ENCODE measurements at regions not wholly inside any gene's neighbourhood (a gene's known extent, or its start where the extent isn't known, plus 50 kb on each side); places are given as distances from the start of the nearest gene placed in this dataset.

DNA sequence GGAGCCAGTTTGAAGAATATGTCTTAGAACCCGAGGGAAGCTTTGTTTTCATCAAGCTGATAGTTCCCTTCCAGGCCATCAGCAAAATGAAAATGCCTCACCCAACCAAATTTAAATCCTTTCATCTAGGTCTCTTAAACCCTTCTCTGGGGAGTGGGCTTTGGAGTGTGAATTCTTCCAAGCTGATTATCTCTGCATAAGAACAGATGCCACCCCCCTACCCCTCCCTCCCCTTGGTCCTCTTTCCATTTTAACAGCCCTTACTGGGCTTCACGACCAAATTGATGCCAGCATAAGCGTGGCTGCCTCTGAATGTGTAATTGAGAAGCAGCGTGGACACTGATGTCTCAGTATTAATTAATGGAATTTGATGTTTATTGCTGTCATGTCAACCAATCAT, 509.7 kb upstream of the CLINT1 start:
- H3K4me3 ChIP-seq (ENCODE audit: low read length): no peak overlapping the region
- no peak for DNase-seq (ENCODE audit: low read depth)
- TF ChIP-seq, protein P1, sequence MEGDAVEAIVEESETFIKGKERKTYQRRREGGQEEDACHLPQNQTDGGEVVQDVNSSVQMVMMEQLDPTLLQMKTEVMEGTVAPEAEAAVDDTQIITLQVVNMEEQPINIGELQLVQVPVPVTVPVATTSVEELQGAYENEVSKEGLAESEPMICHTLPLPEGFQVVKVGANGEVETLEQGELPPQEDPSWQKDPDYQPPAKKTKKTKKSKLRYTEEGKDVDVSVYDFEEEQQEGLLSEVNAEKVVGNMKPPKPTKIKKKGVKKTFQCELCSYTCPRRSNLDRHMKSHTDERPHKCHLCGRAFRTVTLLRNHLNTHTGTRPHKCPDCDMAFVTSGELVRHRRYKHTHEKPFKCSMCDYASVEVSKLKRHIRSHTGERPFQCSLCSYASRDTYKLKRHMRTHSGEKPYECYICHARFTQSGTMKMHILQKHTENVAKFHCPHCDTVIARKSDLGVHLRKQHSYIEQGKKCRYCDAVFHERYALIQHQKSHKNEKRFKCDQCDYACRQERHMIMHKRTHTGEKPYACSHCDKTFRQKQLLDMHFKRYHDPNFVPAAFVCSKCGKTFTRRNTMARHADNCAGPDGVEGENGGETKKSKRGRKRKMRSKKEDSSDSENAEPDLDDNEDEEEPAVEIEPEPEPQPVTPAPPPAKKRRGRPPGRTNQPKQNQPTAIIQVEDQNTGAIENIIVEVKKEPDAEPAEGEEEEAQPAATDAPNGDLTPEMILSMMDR (conservative IDR thresholded peaks at IDR 0.05; ENCODE audit: low read depth, low read length): no peak

DNA sequence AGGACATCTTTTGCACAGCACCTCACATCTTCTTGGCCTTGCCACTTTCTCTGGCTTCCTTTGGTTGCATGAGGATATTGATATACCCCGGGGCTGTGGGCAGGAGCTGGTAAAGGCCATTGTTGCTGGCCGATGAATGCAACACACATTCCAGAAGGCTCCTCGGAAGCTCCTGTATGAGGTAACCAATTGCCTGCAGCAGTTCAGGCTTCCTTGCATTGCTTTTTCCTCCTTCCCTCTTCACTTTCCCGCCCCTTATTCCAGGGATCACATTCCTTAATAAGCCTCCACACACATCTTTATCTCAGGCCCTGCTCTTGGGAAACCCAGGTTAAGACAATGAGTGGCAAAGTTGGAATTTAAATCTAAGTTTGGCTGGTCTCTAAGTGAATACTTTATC, 505.4 kb upstream of the CLINT1 start:
- DNase-seq (ENCODE audit: low read depth): no peak
- TF ChIP-seq, protein P1 (conservative IDR thresholded peaks at IDR 0.05; ENCODE audit: low read depth, low read length): no peak
- no peak overlapping the region for H3K4me3 ChIP-seq (ENCODE audit: low read length)

DNA sequence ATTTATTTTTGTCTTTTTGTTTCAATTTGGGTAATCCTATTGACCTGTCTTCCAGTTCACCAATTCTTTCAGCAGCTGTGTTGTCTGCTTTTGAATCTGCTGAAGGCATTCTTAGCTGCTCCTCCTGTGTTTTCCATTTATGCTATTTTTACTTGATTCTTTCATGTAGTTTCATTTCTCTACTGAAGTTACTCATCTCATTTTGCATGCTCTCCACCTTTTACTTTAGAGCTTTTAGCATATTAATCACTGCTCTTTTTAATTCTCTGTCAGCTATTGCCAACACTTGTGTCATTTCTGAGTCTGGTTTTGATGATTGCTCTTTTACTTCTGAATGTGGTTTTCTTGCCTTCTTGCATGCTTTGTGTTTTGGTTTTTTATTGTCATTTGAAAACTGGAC, 496.0 kb upstream of the CLINT1 start:
- no peak for DNase-seq (ENCODE audit: low read depth)
- TF ChIP-seq, protein P1 (conservative IDR thresholded peaks at IDR 0.05; ENCODE audit: low read depth, low read length): no peak
- H3K4me3 ChIP-seq (ENCODE audit: low read length): no peak overlapping the region

DNA sequence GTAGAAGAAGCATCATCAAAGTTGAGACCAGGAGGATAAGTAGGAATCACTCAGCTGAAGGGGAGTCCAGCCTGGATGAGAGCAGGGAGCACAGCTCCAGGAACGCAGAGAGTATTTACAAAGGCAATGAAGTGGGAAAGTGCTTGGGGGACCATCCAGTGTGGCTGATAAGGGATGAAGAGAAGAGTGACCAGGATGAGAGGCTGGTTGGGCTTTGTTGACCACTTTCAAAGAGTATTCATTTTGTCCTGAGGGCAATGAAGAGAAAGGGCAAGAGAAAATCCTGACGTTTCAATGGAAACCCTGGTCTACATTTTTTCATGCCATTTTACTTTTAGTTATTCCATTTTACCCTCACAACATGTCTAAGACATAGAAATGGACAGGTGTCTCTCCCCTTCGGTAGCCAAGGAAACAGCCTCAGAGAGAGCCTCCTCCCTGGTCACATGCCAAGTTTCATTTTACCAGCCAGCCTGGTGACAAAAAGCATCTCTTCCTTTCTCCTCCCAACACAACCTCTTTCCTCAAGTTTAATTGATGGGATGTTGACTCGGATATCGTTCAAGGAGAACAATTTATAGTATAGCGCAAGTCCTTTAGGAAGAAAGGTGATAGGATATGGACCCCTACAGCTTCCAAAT, 492.7 kb upstream of the CLINT1 start:
- DNase-seq (ENCODE audit: low read depth): no peak
- H3K4me3 ChIP-seq (ENCODE audit: low read length): no peak overlapping the region
- TF ChIP-seq, protein P1 (conservative IDR thresholded peaks at IDR 0.05; ENCODE audit: low read depth, low read length): no peak

DNA sequence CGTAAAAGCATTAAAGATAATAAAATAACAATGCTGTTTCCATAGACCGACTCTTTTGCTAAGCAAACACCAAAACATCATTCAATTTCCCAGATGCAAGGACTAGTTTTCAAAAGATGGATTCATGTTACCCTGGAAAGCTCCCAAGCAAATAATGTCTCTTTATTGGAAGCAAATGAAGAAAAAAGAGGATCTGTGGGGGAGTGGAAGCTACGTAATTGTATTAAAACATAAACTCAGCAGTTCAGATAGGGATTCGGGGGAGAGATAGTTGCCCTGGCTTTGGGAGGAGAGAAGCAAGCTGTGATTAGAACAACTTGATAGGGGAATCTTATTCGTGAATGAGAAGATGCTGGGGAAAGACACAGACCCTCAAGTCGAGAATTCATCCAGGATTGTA, 491.0 kb upstream of the CLINT1 start:
- TF ChIP-seq, protein P1 (conservative IDR thresholded peaks at IDR 0.05; ENCODE audit: low read depth, low read length): no peak
- no peak for DNase-seq (ENCODE audit: low read depth)
- H3K4me3 ChIP-seq (ENCODE audit: low read length): no peak overlapping the region

DNA sequence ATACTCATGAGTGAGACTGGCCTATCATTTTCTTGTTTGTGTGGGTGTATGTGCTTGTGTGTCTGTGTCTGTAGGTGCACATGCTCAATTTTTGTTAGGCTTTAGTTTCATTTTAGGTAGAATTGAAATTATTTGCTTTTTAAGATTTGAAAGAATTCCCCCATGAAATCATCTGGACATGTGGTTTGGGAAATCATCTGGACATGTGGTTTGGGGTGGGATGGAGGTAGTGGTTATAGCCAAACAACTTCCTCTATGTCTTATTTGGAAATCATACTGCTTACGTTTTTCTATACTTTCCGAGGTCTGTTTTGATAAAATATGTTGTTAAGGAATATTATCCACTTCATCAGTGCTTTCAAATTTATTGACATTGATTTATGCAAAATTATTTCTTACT, 485.4 kb upstream of the CLINT1 start:
- TF ChIP-seq, protein P1 (conservative IDR thresholded peaks at IDR 0.05; ENCODE audit: low read depth, low read length): no peak
- no peak overlapping the region for H3K4me3 ChIP-seq (ENCODE audit: low read length)
- no peak for DNase-seq (ENCODE audit: low read depth)

DNA sequence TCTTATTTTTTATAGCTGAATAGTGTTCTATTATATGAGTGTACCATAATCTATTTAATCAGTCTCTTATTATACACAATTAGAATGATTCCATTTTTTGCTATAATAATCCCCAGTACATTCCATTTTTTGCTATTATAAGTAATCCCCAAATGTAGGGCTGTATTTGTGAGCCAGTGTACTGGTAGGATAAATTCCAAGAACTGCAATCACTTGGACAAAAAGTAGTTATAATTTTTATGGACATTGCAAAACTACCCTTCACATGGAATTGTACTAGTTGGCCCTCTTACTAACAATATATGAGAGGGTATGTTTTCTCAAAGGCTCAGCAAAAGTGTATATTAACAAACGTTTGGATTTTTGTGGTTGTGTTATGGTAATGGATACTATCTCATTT, 481.7 kb upstream of the CLINT1 start:
- H3K4me3 ChIP-seq (ENCODE audit: low read length): no peak overlapping the region
- TF ChIP-seq, protein P1 (conservative IDR thresholded peaks at IDR 0.05; ENCODE audit: low read depth, low read length): no peak
- DNase-seq (ENCODE audit: low read depth): no peak

All from retinal pigment epithelial cell (primary cell).